SK-N-SH (cell line): ENCODE measurements at regions not wholly inside any gene's neighbourhood (a gene's known extent, or its start where the extent isn't known, plus 50 kb on each side); places are given as distances from the start of the nearest gene placed in this dataset.

Experiments
- CTCF ChIA-PET: fragments of 300-600, 350-600 bp; formaldehyde crosslinking; extraction: SDS; loops from one replicate; lab custom pipeline; 2021; lab: Yijun Ruan, JAX
- POLR2A ChIA-PET: fragments of 350-600 bp; sonication (Branson Sonifier 250); formaldehyde crosslinking; extraction: SDS; loops from one replicate; lab custom pipeline; 2020; ENCODE audit warnings: antibody characterized with exemption, inconsistent platforms; lab: Yijun Ruan, JAX
- DNase-seq: peaks from one replicate; pipeline ENCODE4 v3.0.0; 2012
- H2AFZ ChIP-seq: fragments of 200-600 bp; sonication (generic); 2 replicates; pipeline ENCODE4 v1.8.1; 2016; ENCODE audit warnings: antibody characterized with exemption, mild to moderate bottlenecking, low read depth
- H3F3A ChIP-seq: fragments of 200-600 bp; sonication (generic); replicated peaks from 2 replicates; pipeline ENCODE3; 2016; ENCODE audit warnings: antibody characterized with exemption, mild to moderate bottlenecking; ENCODE audit not compliant: insufficient read depth
- H3K27ac ChIP-seq, 2 experiments: fragments of 200-500 bp in 1 of 2; fragments of 200-600 bp in 1 of 2; sonication (Bioruptor generic) in 1 of 2; sonication (generic), shearing (Covaris generic) in 1 of 2; 2 replicates each; pipeline versions ENCODE4 v1.5.1 to v1.6.1; 2014 to 2016; ENCODE audit warnings: low read depth in 2 of 2, inconsistent platforms in 1 of 2, low read length in 1 of 2, mild to moderate bottlenecking in 1 of 2, mixed read lengths in 1 of 2
- H3K27me3 ChIP-seq: fragments of 200-600 bp; sonication (generic), shearing (Covaris generic); 2 replicates; pipeline ENCODE4 v1.6.1; 2016; ENCODE audit warnings: mixed run types; ENCODE audit not compliant: insufficient read depth
- H3K36me3 ChIP-seq, 2 experiments: fragments of 200-500 bp in 1 of 2; fragments of 200-600 bp in 1 of 2; sonication (Bioruptor generic) in 1 of 2; sonication (generic) in 1 of 2; replicated peaks in 1 of 2; 2 replicates each; pipeline versions ENCODE3 to v1.5.1; 2014 to 2016; ENCODE audit warnings: low read length in 1 of 2, mild to moderate bottlenecking in 1 of 2; ENCODE audit not compliant: insufficient read depth in 2 of 2, control insufficient read depth in 1 of 2
- H3K4me1 ChIP-seq, 2 experiments: fragments of 200-500 bp in 1 of 2; fragments of 200-600 bp in 1 of 2; sonication (Bioruptor generic) in 1 of 2; sonication (generic), shearing (Covaris generic) in 1 of 2; 2 replicates each; pipeline versions ENCODE4 v1.5.1 to v1.6.1; 2014 to 2016; ENCODE audit warnings: low read depth in 1 of 2, low read length in 1 of 2, mixed run types in 1 of 2; ENCODE audit not compliant: insufficient read depth in 2 of 2, control insufficient read depth in 1 of 2
- H3K4me2 ChIP-seq: fragments of 200-600 bp; sonication (generic), shearing (Covaris generic); 2 replicates; pipeline ENCODE4 v1.6.1; 2017; ENCODE audit warnings: mixed run types
- H3K4me3 ChIP-seq, 2 experiments: fragments of 200-500 bp in 1 of 2; fragments of 200-600 bp in 1 of 2; sonication (Bioruptor generic) in 1 of 2; sonication (generic), shearing (Covaris generic) in 1 of 2; 2 replicates each; pipeline versions ENCODE4 v1.5.1 to v1.8.1; 2014 to 2016; ENCODE audit warnings: low read depth in 2 of 2, inconsistent platforms in 1 of 2, low read length in 1 of 2, mild to moderate bottlenecking in 1 of 2, mixed read lengths in 1 of 2, moderate library complexity in 1 of 2
- H3K79me2 ChIP-seq: fragments of 200-600 bp; sonication (generic); 2 replicates; pipeline ENCODE4 v1.8.1; 2017; ENCODE audit warnings: mild to moderate bottlenecking; ENCODE audit not compliant: insufficient read depth
- H3K9ac ChIP-seq: fragments of 200-600 bp; sonication (generic); 2 replicates; pipeline ENCODE4 v1.6.1; 2017; ENCODE audit warnings: mixed run types
- H3K9me2 ChIP-seq: fragments of 200-600 bp; sonication (generic); 2 replicates; pipeline ENCODE4 v1.6.1; 2017; ENCODE audit warnings: mixed run types
- H3K9me3 ChIP-seq: fragments of 200-600 bp; sonication (generic); 2 replicates; pipeline ENCODE4 v1.6.1; 2017; ENCODE audit warnings: mixed run types, mild to moderate bottlenecking, moderate library complexity
- H4K20me1 ChIP-seq: fragments of 200-600 bp; sonication (generic); 2 replicates; pipeline ENCODE4 v1.6.1; 2017; ENCODE audit warnings: mild to moderate bottlenecking, mixed run types; ENCODE audit not compliant: insufficient read depth
- CHD2 ChIP-seq: fragments of 150-350 bp; IDR thresholded peaks from 2 replicates; pipeline ENCODE4 v1.6.1; 2018; ENCODE audit warnings: low read length; ENCODE audit not compliant: partially characterized antibody
- ELF1 ChIP-seq: IDR thresholded peaks from 2 replicates; pipeline ENCODE4 v1.4.0; 2012
- EP300 ChIP-seq, 2 experiments: IDR thresholded peaks; 2 replicates each; pipeline versions ENCODE4 v1.4.0 to v1.6.1; 2012; ENCODE audit warnings: borderline replicate concordance in 1 of 2, low read depth in 1 of 2, low read length in 1 of 2
- EZH2phosphoT487 ChIP-seq: fragments of 200-600 bp; sonication (generic); IDR thresholded peaks from 2 replicates; pipeline ENCODE4 v1.6.1; 2017; ENCODE audit warnings: low read depth, mixed run types, mild to moderate bottlenecking, antibody characterized with exemption, moderate library complexity, borderline replicate concordance
- FOSL2 ChIP-seq: IDR thresholded peaks from 2 replicates; pipeline ENCODE4 v1.4.0; 2012; ENCODE audit warnings: low read depth, mild to moderate bottlenecking, moderate library complexity, borderline replicate concordance
- FOXJ3 ChIP-seq: sonication (generic); formaldehyde crosslinking; IDR thresholded peaks from 2 replicates; pipeline ENCODE4 v1.5.1; 2020; ENCODE audit warnings: mild to moderate bottlenecking, missing genetic modification reagents
- JUND ChIP-seq: IDR thresholded peaks from 2 replicates; pipeline ENCODE4 v1.4.0; 2012
- MEF2A ChIP-seq: IDR thresholded peaks from 2 replicates; pipeline ENCODE4 v1.4.0; 2012; ENCODE audit warnings: low read depth, borderline replicate concordance
- MXI1 ChIP-seq: IDR thresholded peaks from 2 replicates; pipeline ENCODE4 v1.6.1; 2012; ENCODE audit warnings: mild to moderate bottlenecking, low read depth, low read length, improper control_type of control experiment
- NFIC ChIP-seq: IDR thresholded peaks from 2 replicates; pipeline ENCODE4 v1.4.0; 2012; ENCODE audit warnings: borderline replicate concordance
- RAD21 ChIP-seq: IDR thresholded peaks from 2 replicates; pipeline ENCODE4 v1.6.1; 2012; ENCODE audit warnings: mild to moderate bottlenecking, low read length
- RFX5 ChIP-seq: IDR thresholded peaks from 2 replicates; pipeline ENCODE4 v1.6.1; 2012; ENCODE audit warnings: mild to moderate bottlenecking, improper control_type of control experiment, low read length
- SIN3A ChIP-seq: IDR thresholded peaks from 2 replicates; pipeline ENCODE4 v1.6.1; 2012; ENCODE audit warnings: low read depth, mild to moderate bottlenecking, low read length, moderate library complexity, borderline replicate concordance
- WGBS: methylation state at CpG from one replicate; pipeline ENCODE4 v1.1.6; 2017; ENCODE audit warnings: low lambda C conversion rate; 5-methylcytosine and 5-hydroxymethylcytosine counted together
- TF ChIP-seq, protein P1 (sequence below): IDR thresholded peaks from 2 replicates; pipeline ENCODE4 v1.6.1; 2012; ENCODE audit warnings: mild to moderate bottlenecking, low read depth, low read length, moderate library complexity
- TF ChIP-seq, protein P2 (sequence below): IDR thresholded peaks from 2 replicates; pipeline ENCODE4 v1.4.0; 2012; ENCODE audit warnings: low read depth, borderline replicate concordance
- TF ChIP-seq, protein P3 (sequence below): fragments of 150-350 bp; IDR thresholded peaks from 2 replicates; pipeline ENCODE4 v1.6.1; 2016; ENCODE audit warnings: mild to moderate bottlenecking, low read depth, low read length
- TF ChIP-seq, protein P4 (sequence below): IDR thresholded peaks from 2 replicates; pipeline ENCODE4 v1.4.0; 2012; ENCODE audit warnings: low read depth, borderline replicate concordance
- TF ChIP-seq, protein P5 (sequence below): fragments of 150-350 bp; IDR thresholded peaks from 2 replicates; pipeline ENCODE4 v1.6.1; 2017; ENCODE audit warnings: antibody characterized with exemption, low read length, low read depth, borderline replicate concordance
- TF ChIP-seq, protein P6 (sequence below): IDR thresholded peaks from 2 replicates; pipeline ENCODE4 v1.4.0; 2012; ENCODE audit warnings: low read depth

DNA sequence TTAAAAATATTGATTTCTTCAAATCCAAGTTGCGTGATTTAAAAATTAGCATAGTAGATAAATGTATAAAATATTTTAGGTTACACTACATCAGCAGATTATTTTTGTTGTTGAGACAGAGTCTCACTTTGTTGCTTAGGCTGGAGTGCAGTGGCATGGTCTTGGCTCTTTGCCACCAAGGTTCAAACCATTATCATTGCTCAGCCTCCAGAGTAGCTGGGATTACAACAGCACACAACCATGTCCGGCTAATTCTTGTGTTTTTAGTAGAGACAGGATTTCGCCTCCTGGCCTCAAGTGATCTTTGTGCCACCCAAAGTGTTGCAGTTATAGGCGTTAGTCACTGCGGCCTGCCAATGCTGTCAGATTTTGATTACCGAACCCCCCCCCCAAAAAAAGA lies 1390.5 kb upstream of the TENM3 start:
- H3K27me3 ChIP-seq, result no peaks in the 10 kb centered on the region
- DNase-seq, result no peak

More for the DNA sequence above, 1390.5 kb upstream of the TENM3 start:
- Histone ChIP-seq H3K27ac (no peak overlapping the region), H4K20me1 (no peaks in the 10 kb centered on the region), H3K9ac (no peak overlapping the region), H3K36me3 (no peaks in the 10 kb centered on the region), H3K4me2 (no peak overlapping the region), H3K4me3 (no peak overlapping the region), H3K9me2 (no peaks in the 10 kb centered on the region), H2AFZ (no peak overlapping the region), H3K79me2 (no peaks in the 10 kb centered on the region), H3F3A (no peaks in the 10 kb centered on the region), H3K4me1 (peaks cover 0 to 3% of the 10 kb centered on the region in 2 experiments; a peak in 2 of 4 replicates), H3K9me3 (no peaks in the 10 kb centered on the region)
- POLR2A ChIA-PET, result no interaction called here
- CTCF ChIA-PET, result no interaction called here
- WGBS, result 43% methylated on average over 6 of the region's 6 CpGs
- TF ChIP-seq, protein P1, sequence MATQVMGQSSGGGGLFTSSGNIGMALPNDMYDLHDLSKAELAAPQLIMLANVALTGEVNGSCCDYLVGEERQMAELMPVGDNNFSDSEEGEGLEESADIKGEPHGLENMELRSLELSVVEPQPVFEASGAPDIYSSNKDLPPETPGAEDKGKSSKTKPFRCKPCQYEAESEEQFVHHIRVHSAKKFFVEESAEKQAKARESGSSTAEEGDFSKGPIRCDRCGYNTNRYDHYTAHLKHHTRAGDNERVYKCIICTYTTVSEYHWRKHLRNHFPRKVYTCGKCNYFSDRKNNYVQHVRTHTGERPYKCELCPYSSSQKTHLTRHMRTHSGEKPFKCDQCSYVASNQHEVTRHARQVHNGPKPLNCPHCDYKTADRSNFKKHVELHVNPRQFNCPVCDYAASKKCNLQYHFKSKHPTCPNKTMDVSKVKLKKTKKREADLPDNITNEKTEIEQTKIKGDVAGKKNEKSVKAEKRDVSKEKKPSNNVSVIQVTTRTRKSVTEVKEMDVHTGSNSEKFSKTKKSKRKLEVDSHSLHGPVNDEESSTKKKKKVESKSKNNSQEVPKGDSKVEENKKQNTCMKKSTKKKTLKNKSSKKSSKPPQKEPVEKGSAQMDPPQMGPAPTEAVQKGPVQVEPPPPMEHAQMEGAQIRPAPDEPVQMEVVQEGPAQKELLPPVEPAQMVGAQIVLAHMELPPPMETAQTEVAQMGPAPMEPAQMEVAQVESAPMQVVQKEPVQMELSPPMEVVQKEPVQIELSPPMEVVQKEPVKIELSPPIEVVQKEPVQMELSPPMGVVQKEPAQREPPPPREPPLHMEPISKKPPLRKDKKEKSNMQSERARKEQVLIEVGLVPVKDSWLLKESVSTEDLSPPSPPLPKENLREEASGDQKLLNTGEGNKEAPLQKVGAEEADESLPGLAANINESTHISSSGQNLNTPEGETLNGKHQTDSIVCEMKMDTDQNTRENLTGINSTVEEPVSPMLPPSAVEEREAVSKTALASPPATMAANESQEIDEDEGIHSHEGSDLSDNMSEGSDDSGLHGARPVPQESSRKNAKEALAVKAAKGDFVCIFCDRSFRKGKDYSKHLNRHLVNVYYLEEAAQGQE, result no peak
- TF ChIP-seq EP300 (IDR thresholded peaks at IDR 0.05; ENCODE audit: borderline replicate concordance in 1 of 2, low read depth in 1 of 2, low read length in 1 of 2) (no peak), FOXJ3 (CRISPR knock-in tag) (no peak), FOSL2 (no peak), NFIC (no peak), RAD21 (no peak), SIN3A (no peak), EZH2phosphoT487 (no peak), JUND (no peak), ELF1 (no peak), RFX5 (no peak), MEF2A (no peak), CHD2 (no peak), MXI1 (no peak)
- TF ChIP-seq, protein P2, sequence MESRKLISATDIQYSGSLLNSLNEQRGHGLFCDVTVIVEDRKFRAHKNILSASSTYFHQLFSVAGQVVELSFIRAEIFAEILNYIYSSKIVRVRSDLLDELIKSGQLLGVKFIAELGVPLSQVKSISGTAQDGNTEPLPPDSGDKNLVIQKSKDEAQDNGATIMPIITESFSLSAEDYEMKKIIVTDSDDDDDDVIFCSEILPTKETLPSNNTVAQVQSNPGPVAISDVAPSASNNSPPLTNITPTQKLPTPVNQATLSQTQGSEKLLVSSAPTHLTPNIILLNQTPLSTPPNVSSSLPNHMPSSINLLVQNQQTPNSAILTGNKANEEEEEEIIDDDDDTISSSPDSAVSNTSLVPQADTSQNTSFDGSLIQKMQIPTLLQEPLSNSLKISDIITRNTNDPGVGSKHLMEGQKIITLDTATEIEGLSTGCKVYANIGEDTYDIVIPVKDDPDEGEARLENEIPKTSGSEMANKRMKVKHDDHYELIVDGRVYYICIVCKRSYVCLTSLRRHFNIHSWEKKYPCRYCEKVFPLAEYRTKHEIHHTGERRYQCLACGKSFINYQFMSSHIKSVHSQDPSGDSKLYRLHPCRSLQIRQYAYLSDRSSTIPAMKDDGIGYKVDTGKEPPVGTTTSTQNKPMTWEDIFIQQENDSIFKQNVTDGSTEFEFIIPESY, result no peak
- TF ChIP-seq, protein P3, sequence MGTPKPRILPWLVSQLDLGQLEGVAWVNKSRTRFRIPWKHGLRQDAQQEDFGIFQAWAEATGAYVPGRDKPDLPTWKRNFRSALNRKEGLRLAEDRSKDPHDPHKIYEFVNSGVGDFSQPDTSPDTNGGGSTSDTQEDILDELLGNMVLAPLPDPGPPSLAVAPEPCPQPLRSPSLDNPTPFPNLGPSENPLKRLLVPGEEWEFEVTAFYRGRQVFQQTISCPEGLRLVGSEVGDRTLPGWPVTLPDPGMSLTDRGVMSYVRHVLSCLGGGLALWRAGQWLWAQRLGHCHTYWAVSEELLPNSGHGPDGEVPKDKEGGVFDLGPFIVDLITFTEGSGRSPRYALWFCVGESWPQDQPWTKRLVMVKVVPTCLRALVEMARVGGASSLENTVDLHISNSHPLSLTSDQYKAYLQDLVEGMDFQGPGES, result no peak
- TF ChIP-seq, protein P4, sequence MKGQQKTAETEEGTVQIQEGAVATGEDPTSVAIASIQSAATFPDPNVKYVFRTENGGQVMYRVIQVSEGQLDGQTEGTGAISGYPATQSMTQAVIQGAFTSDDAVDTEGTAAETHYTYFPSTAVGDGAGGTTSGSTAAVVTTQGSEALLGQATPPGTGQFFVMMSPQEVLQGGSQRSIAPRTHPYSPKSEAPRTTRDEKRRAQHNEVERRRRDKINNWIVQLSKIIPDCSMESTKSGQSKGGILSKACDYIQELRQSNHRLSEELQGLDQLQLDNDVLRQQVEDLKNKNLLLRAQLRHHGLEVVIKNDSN, result no peak
- TF ChIP-seq, protein P5, sequence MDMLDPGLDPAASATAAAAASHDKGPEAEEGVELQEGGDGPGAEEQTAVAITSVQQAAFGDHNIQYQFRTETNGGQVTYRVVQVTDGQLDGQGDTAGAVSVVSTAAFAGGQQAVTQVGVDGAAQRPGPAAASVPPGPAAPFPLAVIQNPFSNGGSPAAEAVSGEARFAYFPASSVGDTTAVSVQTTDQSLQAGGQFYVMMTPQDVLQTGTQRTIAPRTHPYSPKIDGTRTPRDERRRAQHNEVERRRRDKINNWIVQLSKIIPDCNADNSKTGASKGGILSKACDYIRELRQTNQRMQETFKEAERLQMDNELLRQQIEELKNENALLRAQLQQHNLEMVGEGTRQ, result no peak
- TF ChIP-seq, protein P6, sequence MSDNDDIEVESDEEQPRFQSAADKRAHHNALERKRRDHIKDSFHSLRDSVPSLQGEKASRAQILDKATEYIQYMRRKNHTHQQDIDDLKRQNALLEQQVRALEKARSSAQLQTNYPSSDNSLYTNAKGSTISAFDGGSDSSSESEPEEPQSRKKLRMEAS, result no peak
